C4-2B (cell line): ENCODE measurements at regions not wholly inside any gene's neighbourhood (a gene's known extent, or its start where the extent isn't known, plus 50 kb on each side); places are given as distances from the start of the nearest gene placed in this dataset.

ENCODE experiments used
- H3K27ac ChIP-seq: fragments of 450-650 bp; 2 replicates; pipeline ENCODE4 v1.5.1; 2017
- ZFX ChIP-seq: fragments of 450-650 bp; IDR thresholded peaks from 2 replicates; pipeline ENCODE4 v1.6.1; 2017
- TF ChIP-seq, protein P1 (sequence below): fragments of 450-650 bp; conservative IDR thresholded peaks from 2 replicates; pipeline ENCODE4 v1.5.1; 2017; ENCODE audit warnings: mild to moderate bottlenecking

GRCh38 chr3:118556983-118557382 lies 477.7 kb downstream of the IGSF11 start:
- H3K27ac ChIP-seq = no peak overlapping the region
- TF ChIP-seq ZFX = no peak
- TF ChIP-seq, protein P1, sequence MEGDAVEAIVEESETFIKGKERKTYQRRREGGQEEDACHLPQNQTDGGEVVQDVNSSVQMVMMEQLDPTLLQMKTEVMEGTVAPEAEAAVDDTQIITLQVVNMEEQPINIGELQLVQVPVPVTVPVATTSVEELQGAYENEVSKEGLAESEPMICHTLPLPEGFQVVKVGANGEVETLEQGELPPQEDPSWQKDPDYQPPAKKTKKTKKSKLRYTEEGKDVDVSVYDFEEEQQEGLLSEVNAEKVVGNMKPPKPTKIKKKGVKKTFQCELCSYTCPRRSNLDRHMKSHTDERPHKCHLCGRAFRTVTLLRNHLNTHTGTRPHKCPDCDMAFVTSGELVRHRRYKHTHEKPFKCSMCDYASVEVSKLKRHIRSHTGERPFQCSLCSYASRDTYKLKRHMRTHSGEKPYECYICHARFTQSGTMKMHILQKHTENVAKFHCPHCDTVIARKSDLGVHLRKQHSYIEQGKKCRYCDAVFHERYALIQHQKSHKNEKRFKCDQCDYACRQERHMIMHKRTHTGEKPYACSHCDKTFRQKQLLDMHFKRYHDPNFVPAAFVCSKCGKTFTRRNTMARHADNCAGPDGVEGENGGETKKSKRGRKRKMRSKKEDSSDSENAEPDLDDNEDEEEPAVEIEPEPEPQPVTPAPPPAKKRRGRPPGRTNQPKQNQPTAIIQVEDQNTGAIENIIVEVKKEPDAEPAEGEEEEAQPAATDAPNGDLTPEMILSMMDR = no peak

DNA sequence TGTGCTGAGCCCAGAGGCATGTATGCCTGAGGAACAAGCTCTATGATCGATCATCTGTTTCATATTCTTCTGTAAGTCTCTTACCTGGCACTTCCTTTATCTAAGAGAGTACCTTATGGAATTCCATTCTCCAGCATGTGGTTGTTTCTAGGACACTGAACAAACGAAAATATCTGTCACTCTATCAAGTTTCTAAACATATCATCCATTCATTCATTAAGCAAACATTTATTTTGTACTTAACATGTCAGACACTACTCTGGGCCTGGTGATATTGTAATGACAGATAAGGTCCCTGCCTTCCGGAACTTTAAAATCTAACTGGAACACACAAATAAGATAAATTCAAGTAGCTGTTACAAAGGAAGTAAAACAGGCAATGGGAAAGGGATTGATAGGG lies 477.1 kb downstream of the IGSF11 start:
- TF ChIP-seq, protein P1 = no peak
- no peak for TF ChIP-seq ZFX
- no peak overlapping the region for H3K27ac ChIP-seq

DNA sequence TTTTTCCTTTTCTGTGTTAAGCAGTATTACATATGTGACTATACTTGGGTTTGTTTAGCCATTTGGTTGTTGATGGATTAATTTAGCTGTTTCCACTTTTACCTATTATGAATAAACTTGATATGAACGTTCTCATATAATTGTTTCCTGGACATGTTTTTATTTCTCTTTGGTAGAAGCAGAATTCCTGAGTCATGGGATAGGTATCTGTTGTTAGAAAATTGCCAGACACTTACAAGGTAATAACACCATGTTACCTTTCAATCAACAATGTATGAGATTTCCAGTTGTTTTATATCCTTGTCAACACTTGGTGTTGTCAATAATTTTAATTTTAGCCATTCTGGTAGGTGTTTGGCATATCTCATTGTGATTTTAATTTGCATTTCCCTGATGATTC lies 475.4 kb downstream of the IGSF11 start:
- TF ChIP-seq, protein P1 = no peak
- no peak for TF ChIP-seq ZFX
- no peak overlapping the region for H3K27ac ChIP-seq

GRCh38 chr3:118564800-118565199 lies 469.8 kb downstream of the IGSF11 start:
- no peak overlapping the region for H3K27ac ChIP-seq
- TF ChIP-seq, protein P1 = no peak
- TF ChIP-seq ZFX = no peak

DNA sequence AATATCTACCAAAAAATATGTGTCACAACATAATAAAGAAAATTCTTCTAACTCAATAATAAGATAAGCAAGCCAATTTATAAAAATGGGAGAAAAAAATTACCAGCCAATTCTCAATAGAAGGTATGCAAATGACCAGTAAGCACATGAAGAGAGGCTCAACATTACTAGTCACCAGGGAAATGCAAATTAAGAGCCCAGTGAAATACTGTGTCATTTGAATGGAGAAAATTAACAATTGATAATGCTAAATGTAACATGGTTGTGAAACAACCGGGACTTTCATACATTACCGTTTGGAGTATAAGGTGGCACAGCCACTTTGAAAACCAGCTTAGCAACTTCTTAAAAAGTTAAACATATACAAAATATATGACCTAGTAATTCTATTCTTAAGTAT lies 460.7 kb downstream of the IGSF11 start:
- TF ChIP-seq, protein P1 = no peak
- TF ChIP-seq ZFX = no peak

GRCh38 chr3:118577055-118577777 lies 457.4 kb downstream of the IGSF11 start:
- H3K27ac ChIP-seq = no peak overlapping the region
- TF ChIP-seq, protein P1 = no peak
- TF ChIP-seq ZFX = no peak

More for the DNA sequence above, 460.7 kb downstream of the IGSF11 start:
- H3K27ac ChIP-seq = no peak overlapping the region

DNA sequence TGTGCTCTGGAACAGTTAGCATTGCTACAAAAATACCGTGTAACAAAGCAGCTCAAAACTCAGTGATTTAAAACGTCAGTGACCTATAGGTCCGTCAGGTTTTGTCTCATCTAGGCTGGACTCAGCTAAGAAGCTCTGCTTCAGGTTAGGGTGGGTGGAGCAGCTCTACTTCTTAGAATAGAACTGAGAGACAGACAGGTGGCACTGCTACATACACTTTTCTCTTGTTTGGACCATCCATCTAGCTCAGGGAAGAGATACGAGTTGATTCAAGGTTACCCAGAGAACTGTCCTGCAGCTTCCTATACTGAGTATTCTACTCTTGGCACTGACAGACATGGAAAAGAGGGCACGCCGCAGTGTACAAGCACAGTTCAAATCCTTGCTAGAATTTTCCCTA lies 456.1 kb downstream of the IGSF11 start:
- no peak for TF ChIP-seq ZFX
- TF ChIP-seq, protein P1 = no peak
- no peak overlapping the region for H3K27ac ChIP-seq
